ENCODE measurements at regions not wholly inside any gene's neighbourhood (a gene's known extent, or its start where the extent isn't known, plus 50 kb on each side); places are given as distances from the start of the nearest gene placed in this dataset.

DNA sequence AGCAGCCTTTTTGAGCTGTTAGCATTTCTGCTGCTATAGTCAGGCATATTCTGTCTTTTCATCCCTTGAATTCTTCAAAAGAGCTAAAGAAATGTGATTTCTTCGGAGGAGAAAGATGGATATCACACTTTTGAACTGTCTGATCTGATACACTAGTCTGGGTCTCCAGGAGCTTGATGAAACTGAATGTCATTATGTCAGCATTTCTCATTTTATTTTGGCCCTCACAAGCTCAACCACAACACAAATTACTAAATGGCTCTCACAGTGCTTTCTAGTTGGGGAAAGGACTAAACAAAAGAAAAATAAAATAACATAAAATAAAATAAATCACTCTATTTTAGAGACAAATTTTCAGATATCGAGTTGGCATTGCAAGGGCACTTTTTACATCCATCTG, 655.3 kb upstream of the SPANXN1 start:
- no peak overlapping the region for H3K27ac ChIP-seq
- H3K4me1 ChIP-seq (replicated peaks in 1 of 2) = no peaks in the 10 kb centered on the region
- no peak for TF ChIP-seq POLR2A (IDR thresholded peaks at IDR 0.05)
- no peak for TF ChIP-seq CTCF (IDR thresholded peaks at IDR 0.05)
- DNase-seq = no peak
- no peak overlapping the region for H3K4me3 ChIP-seq
- no peaks in the 10 kb centered on the region for H3K27me3 ChIP-seq
- no peaks in the 10 kb centered on the region for H3K9me3 ChIP-seq (replicated peaks in 1 of 3)
- 24 to 31% (median 30%) methylated on average over 2 of the region's 2 CpGs for WGBS, 4 donors
- no peaks in the 10 kb centered on the region for H3K36me3 ChIP-seq (replicated peaks in 1 of 2)
- intact Hi-C loops (cut with DNase I) = no loop called here

- TF ChIP-seq CTCF (IDR thresholded peaks at IDR 0.05) = no peak
- TF ChIP-seq POLR2A (IDR thresholded peaks at IDR 0.05) = no peak
- DNase-seq = no peak
- Histone ChIP-seq H3K27me3 (no peaks in the 10 kb centered on the region), H3K4me3 (no peak overlapping the region), H3K4me1 (replicated peaks in 1 of 2) (no peaks in the 10 kb centered on the region), H3K27ac (no peak overlapping the region), H3K9me3 (replicated peaks in 1 of 3) (no peaks in the 10 kb centered on the region), H3K36me3 (replicated peaks in 1 of 2) (no peaks in the 10 kb centered on the region)
- intact Hi-C loops (cut with DNase I) = no loop called here
- whole genome bisulfite sequencing, 4 donors = 72 to 81% (median 75%) methylated on average over 2 of the region's 2 CpGs
These were observed 646.3 kb upstream of the SPANXN1 start for GRCh38 chrX:144601010-144601409.

DNA sequence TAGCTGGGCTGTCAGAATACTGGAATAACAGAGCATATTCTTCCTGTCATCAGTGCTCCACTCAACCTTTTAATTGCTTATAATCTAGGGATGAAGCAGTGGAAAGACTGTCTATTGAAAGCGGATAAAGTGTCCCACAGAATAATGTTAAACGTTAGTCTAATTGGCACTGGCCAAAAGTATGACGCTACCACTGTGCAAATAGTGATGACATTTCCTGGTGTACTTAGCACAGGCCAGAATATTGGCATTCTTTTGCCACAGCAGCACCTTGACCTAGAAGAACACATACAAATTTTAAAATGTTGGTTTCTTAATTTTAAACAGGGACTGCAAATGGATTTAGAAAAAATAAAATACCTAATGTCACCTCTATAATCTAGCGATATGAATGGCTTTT, 635.2 kb upstream of the SPANXN1 start:
- H3K9me3 ChIP-seq (replicated peaks in 1 of 3) = no peaks in the 10 kb centered on the region
- DNase-seq = no peak
- intact Hi-C loops (cut with DNase I) = no loop called here
- TF ChIP-seq POLR2A (IDR thresholded peaks at IDR 0.05) (no peak), CTCF (IDR thresholded peaks at IDR 0.05) (no peak)
- H3K36me3 ChIP-seq (replicated peaks in 1 of 2) = no peaks in the 10 kb centered on the region
- no peak overlapping the region for H3K4me3 ChIP-seq
- no peaks in the 10 kb centered on the region for H3K4me1 ChIP-seq (replicated peaks in 1 of 2)
- WGBS, 4 donors = 58 to 75% (median 66%) methylated on average over 4 of the region's 4 CpGs
- no peaks in the 10 kb centered on the region for H3K27me3 ChIP-seq
- H3K27ac ChIP-seq = no peak overlapping the region

DNA sequence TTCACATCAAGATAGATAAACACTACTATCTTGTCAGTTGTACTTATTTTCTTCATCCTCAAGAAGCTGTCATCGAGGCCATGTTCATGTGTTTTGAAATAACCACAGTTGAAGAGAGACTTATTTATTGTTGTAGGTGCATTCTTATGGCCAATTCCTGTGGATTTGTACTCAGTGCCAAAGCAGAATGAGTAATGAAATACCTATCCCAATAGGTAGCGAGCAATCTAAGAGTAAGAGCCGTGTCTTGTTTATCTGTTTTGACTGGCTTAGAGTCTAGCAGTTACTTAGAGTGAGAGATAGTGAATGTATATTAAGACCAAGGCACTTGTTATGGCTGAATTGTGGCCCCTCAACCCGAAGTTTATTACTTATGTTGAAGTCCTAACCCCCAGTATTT, 631.0 kb upstream of the SPANXN1 start:
- no peak for DNase-seq
- Histone ChIP-seq H3K4me1 (replicated peaks in 1 of 2) (no peaks in the 10 kb centered on the region), H3K36me3 (replicated peaks in 1 of 2) (no peaks in the 10 kb centered on the region), H3K27ac (no peak overlapping the region), H3K4me3 (no peak overlapping the region), H3K27me3 (no peaks in the 10 kb centered on the region), H3K9me3 (replicated peaks in 1 of 3) (no peaks in the 10 kb centered on the region)
- WGBS, 4 donors = 50 to 68% (median 58%) methylated on average over 4 of the region's 4 CpGs
- intact Hi-C loops (cut with DNase I) = no loop called here
- TF ChIP-seq CTCF (IDR thresholded peaks at IDR 0.05) (no peak), POLR2A (IDR thresholded peaks at IDR 0.05) (no peak)
